Esophagus muscularis mucosa (tissue), 4 donors: ENCODE measurements at regions not wholly inside any gene's neighbourhood (a gene's known extent, or its start where the extent isn't known, plus 50 kb on each side); places are given as distances from the start of the nearest gene placed in this dataset.

Experiments used
- DNase-seq: peaks from one replicate; pipeline ENCODE4 v3.0.0-alpha.2; 2017; ENCODE audit errors: extremely low spot score
- H3K27ac ChIP-seq, 4 donors: fragments of 200-600 bp; sonication (generic); replicated peaks in 1 of 4; 1 replicate in 3 of 4; 2 replicates in 1 of 4; pipeline ENCODE4 v1.5.1; 2016 to 2019; ENCODE audit warnings: mild to moderate bottlenecking in 1 of 4
- H3K27me3 ChIP-seq, 4 donors: fragments of 200-600 bp; sonication (generic); one replicate each; pipeline versions ENCODE4 v1.5.1 to v1.6.0; 2016 to 2019
- H3K36me3 ChIP-seq, 4 donors: fragments of 200-600 bp; sonication (generic); one replicate each; pipeline ENCODE4 v1.5.1; 2016 to 2019
- H3K4me1 ChIP-seq, 4 donors: fragments of 200-600 bp; sonication (generic); one replicate each; pipeline ENCODE4 v1.5.1; 2016 to 2019
- H3K4me3 ChIP-seq, 4 donors: fragments of 200-600 bp; sonication (generic); 1 replicate in 2 of 4; 2 replicates in 2 of 4; pipeline ENCODE4 v1.5.1; 2016 to 2019; ENCODE audit warnings: mild to moderate bottlenecking in 4 of 4, moderate library complexity in 1 of 4
- H3K9me3 ChIP-seq, 4 donors: fragments of 200-600 bp; sonication (generic); 1 replicate in 3 of 4; 2 replicates in 1 of 4; pipeline ENCODE4 v1.5.1; 2016 to 2019
- EP300 ChIP-seq: sonication (generic); formaldehyde crosslinking; IDR thresholded peaks from one replicate; pipeline ENCODE4 v1.6.1; 2017; ENCODE audit warnings: antibody characterized with exemption
- POLR2A ChIP-seq: fragments of 450-650 bp; IDR thresholded peaks from one replicate; pipeline ENCODE4 v1.6.1; 2017; ENCODE audit warnings: antibody characterized with exemption, moderate library complexity, mild to moderate bottlenecking, low read depth
- POLR2AphosphoS5 ChIP-seq, 2 donors: sonication (generic); formaldehyde crosslinking; IDR thresholded peaks; one replicate each; pipeline ENCODE4 v1.6.1; 2017; ENCODE audit warnings: antibody characterized with exemption in 2 of 2
- WGBS: methylation state at CpG from one replicate; pipeline ENCODE4 v1.1.5; 2018; 5-methylcytosine and 5-hydroxymethylcytosine counted together
- intact Hi-C: fragments of 100-400 bp; cut with DNase I; formaldehyde crosslinking; loops from one replicate; pipeline ENCODE4 v1.15.1; 2023
- TF ChIP-seq, protein P1 (sequence below), 3 experiments: fragments of 200-600 bp in 2 of 3; fragments of 450-650 bp in 1 of 3; sonication (generic) in 2 of 3; IDR thresholded peaks; one replicate each; pipeline ENCODE4 v1.5.1; 2017 to 2019; ENCODE audit warnings: antibody characterized with exemption in 3 of 3, mild to moderate bottlenecking in 2 of 3, moderate library complexity in 1 of 3

DNA sequence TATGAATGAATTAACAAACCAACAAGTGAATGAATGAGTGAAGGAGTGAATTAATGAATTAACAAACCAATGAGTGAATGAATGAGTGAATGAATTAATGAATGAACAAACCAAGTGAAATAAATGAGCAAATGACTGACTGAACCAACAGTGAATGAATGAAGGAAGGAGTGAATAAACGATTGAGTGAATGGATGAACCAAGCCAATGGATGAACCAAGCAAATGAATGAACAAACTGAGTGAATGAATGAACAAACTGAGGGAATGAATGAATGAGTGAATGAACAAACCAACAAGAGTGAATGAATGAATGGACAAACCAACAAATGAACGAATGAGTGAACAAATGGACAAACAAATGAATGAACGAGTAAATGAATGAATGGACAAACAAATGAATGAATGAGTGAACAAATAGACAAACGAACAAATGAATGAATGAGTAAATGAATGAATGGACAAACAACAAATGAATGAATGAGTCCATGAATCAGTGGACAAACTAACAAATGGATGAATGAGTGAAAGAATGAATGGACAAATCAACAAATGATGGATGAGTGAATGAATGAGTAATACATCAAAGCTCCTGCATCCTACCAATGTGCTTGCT lies 69.5 kb downstream of the NPTX2 start:
- Histone ChIP-seq H3K36me3 (no peaks in the 10 kb centered on the region), H3K9me3 (peaks cover 0 to 18% (median 7%) of the 10 kb centered on the region in 4 donors), H3K4me3 (no peak overlapping the region), H3K27me3 (peaks cover 0 to 10% (median 0%) of the 10 kb centered on the region in 4 donors), H3K4me1 (no peaks in the 10 kb centered on the region), H3K27ac (no peak overlapping the region)
- DNase-seq = no peak
- TF ChIP-seq, protein P1, sequence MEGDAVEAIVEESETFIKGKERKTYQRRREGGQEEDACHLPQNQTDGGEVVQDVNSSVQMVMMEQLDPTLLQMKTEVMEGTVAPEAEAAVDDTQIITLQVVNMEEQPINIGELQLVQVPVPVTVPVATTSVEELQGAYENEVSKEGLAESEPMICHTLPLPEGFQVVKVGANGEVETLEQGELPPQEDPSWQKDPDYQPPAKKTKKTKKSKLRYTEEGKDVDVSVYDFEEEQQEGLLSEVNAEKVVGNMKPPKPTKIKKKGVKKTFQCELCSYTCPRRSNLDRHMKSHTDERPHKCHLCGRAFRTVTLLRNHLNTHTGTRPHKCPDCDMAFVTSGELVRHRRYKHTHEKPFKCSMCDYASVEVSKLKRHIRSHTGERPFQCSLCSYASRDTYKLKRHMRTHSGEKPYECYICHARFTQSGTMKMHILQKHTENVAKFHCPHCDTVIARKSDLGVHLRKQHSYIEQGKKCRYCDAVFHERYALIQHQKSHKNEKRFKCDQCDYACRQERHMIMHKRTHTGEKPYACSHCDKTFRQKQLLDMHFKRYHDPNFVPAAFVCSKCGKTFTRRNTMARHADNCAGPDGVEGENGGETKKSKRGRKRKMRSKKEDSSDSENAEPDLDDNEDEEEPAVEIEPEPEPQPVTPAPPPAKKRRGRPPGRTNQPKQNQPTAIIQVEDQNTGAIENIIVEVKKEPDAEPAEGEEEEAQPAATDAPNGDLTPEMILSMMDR (IDR thresholded peaks at IDR 0.05) = no peak
- no peak for TF ChIP-seq EP300
- TF ChIP-seq POLR2AphosphoS5 (IDR thresholded peaks at IDR 0.05) = no peak
- TF ChIP-seq POLR2A = no peak
- intact Hi-C loops = no loop called here
- WGBS = 41% methylated on average over 4 of the region's 4 CpGs

DNA sequence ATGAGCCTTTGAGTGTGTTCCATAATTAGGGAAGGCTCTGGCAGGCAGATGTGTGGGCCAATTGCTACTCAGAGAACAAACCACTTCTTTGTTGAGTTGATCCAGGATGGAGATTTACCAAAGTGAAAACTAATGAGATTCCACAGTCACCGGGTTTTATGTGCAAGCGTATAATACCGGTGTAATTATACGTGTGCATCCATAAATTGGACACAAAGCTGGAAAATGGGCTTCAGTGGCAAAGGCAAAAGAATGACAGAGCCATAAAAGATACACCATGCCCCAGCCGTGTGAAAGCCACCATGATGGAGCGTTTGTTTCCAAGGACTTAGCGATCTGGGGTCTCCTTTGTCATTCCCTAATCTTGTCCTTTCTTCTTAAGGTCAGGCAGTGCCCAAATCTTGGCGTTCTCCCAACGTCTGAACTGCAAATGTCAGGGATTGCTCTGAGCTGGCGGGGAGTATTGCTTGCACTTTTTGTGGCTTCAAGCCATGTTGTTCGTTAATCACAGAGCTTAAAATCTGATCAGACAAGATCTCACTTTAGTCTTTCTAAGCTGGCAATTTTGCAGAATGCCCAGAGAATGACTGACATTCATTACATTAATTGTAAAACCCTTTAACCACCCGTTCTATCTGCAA lies 70.1 kb downstream of the NPTX2 start:
- TF ChIP-seq POLR2AphosphoS5 (IDR thresholded peaks at IDR 0.05) (no peak), POLR2A (no peak), EP300 (no peak)
- TF ChIP-seq, protein P1 (IDR thresholded peaks at IDR 0.05) = no peak
- Histone ChIP-seq H3K4me3 (no peak overlapping the region), H3K9me3 (peaks cover 0 to 18% (median 7%) of the 10 kb centered on the region in 4 donors), H3K27ac (no peak overlapping the region), H3K4me1 (no peaks in the 10 kb centered on the region), H3K36me3 (no peaks in the 10 kb centered on the region), H3K27me3 (peaks cover 0 to 6% (median 0%) of the 10 kb centered on the region in 4 donors)
- WGBS = 64% methylated on average over 12 of the region's 12 CpGs
- intact Hi-C loops = no loop called here
- no peak for DNase-seq

DNA sequence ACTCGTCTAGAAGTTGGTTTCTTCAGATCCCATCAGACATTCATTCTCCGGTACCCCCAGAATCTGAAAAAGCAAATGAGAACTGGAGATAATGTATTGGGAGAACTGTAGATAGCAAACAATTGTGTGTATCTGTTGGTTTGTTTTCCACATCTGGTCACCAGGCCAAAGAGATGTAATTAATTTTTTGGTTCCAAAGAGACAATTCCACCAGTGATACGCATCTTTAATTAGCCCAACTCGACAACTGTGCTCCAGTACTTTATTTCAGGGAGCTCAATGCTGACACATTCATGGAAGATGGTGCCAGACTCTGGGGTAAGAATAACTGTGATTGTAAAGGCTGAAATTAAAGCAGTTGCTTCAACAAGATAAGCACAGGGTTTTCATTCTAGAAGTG lies 74.5 kb downstream of the NPTX2 start:
- Histone ChIP-seq H3K9me3 (peaks cover 0 to 35% (median 18%) of the 10 kb centered on the region in 4 donors), H3K27me3 (peaks cover 0 to 5% (median 0%) of the 10 kb centered on the region in 4 donors), H3K27ac (no peak overlapping the region), H3K36me3 (no peaks in the 10 kb centered on the region), H3K4me3 (no peak overlapping the region), H3K4me1 (no peaks in the 10 kb centered on the region)
- WGBS = 96% methylated on average over 4 of the region's 4 CpGs
- no peak for DNase-seq
- no peak for TF ChIP-seq EP300
- TF ChIP-seq POLR2AphosphoS5 (IDR thresholded peaks at IDR 0.05) = no peak
- TF ChIP-seq POLR2A = no peak
- TF ChIP-seq, protein P1 (IDR thresholded peaks at IDR 0.05) = no peak
- intact Hi-C loops = no loop called here

DNA sequence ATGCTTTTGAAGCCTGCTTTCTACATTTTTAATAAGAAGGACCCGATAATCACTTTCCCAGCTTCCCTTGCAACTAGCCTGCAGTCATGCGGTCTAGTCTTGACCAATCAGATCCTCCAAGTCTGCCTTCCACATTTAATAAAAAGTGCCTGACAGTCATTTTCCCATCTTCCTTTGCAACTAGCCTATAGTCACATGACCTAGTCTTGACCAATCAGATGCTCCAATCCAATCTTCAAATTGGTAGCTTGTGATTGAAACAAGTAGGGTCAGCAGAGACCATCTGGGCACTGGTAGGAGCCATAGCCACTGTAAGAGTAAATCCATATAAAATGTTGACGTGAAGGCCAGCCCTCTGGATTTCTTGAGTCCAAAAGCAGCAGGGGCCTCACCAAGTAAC lies 80.0 kb downstream of the NPTX2 start:
- peaks cover 0 to 5% (median 0%) of the 10 kb centered on the region in 4 donors for H3K27me3 ChIP-seq
- H3K27ac ChIP-seq = no peak overlapping the region
- no peaks in the 10 kb centered on the region for H3K4me1 ChIP-seq
- no peaks in the 10 kb centered on the region for H3K36me3 ChIP-seq
- WGBS = 59% methylated on average over 3 of the region's 3 CpGs
- no peak overlapping the region for H3K4me3 ChIP-seq
- no peak for DNase-seq
- peaks cover 0 to 25% (median 16%) of the 10 kb centered on the region in 4 donors for H3K9me3 ChIP-seq
- TF ChIP-seq, protein P1 (IDR thresholded peaks at IDR 0.05) = no peak
- TF ChIP-seq EP300 (no peak), POLR2AphosphoS5 (IDR thresholded peaks at IDR 0.05) (no peak)
- intact Hi-C loops = no loop called here
